GM18499 (cell line): ENCODE measurements at regions not wholly inside any gene's neighbourhood (a gene's known extent, or its start where the extent isn't known, plus 50 kb on each side); places are given as distances from the start of the nearest gene placed in this dataset.

ENCODE experiments used
- ATAC-seq: cut with Tn5 transposase; IDR thresholded peaks from one replicate; pipeline ENCODE4 v1.9.1; 2021; ENCODE audit warnings: moderate number of reproducible peaks; ENCODE audit not compliant: insufficient read depth, unreplicated experiment

DNA sequence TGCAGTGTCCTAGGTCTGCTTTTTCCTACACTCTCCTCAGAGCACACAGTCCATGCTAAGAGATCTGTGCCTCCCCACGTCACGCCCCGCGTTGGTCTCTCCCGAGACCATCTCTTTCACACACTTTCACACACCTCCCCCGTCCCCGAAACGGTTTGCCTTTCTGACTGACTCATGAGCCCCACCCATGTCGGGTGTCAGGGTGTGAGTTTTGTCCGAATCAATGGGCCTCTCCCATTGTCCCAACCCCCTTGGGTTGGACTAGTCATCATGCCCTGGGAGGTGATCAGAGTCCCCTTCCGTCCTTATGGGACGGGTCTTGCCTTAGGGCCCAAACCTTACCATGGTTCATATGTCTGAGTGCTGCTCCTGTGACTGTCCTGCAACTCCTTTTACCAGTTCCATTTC is 214.0 kb upstream of the HTR2A start:
- no peak for ATAC-seq

GRCh38 chr13:47110141-47110540 is 213.3 kb upstream of the HTR2A start:
- ATAC-seq: no peak

DNA sequence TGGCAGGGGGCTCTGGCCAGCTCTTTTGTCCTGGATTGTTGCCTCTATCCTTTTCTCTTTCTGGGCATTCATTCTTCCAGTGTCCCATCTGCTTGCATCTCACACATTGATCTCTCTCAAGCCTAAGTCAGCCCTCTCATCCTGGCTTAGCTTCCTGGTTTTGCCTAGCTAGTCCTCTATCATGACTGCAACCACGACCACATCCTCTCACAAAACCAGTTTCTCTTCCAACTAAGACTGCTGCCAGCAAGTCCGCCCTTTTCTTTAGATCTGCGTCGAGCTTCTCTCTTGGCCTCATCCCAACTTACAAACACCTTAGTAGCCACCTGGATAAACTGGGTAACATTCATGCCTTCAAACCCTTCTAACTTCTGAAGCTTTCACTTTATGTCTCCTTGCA is 212.2 kb upstream of the HTR2A start:
- no peak for ATAC-seq

DNA sequence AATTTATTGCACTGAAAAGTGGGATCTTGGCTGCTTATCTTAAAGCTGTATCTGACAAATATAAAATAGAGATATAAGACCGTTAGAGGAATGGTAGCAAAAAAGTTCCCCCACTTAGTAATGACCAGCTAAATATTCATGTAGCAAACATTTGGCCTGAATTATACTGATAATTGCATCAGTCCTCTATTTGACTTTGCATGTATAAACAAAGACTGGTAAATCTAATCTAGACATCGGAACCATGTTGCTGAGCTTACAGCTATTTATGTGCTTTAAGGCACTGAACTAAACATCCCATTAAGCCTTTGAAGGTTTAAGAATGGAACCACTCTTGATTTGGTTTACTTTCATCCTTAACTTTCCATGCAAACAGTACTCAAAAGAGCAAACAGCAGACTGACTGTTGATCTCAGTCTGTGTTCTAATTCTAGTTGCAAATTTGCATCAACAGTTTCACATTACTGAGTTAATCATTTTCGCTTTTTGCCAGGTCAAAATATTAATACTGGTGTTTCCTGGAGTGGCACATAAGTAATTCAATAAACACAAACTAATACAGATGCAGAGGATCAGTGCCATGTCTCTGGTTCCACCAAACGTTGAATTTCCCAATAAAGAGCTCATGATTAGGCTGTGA is 203.5 kb upstream of the HTR2A start:
- ATAC-seq: peak; percentile 81

- peak; percentile 85 for ATAC-seq
These were observed 198.0 kb upstream of the HTR2A start for GRCh38 chr13:47094734-47095434.

GRCh38 chr13:47092202-47092601 is 195.3 kb upstream of the HTR2A start:
- ATAC-seq: no peak

DNA sequence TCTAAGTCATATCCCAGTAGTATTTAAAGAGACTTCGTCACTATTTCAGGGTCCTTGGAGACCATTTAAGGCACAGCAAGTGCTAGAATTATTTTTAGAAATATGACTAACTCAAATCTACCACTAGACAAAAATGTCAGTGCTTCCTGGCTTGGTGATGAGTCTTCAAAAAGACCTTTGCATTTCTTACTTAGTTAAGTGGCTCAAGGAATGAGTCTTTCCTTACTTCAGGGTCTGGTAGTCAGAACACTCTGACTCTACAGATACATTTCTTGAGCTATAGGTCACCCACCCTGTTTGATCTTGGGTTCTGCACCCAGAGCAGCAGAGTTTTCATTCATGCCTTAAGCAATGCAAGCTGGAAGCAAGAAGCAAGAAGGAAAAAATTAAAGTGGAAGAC is 191.0 kb upstream of the HTR2A start:
- no peak for ATAC-seq

- no peak for ATAC-seq
These were observed 190.4 kb upstream of the HTR2A start for GRCh38 chr13:47087241-47087640.

GRCh38 chr13:47085346-47085745 is 188.5 kb upstream of the HTR2A start:
- no peak for ATAC-seq

- no peak for ATAC-seq
These were observed 185.0 kb upstream of the HTR2A start for GRCh38 chr13:47081850-47082249.

GRCh38 chr13:47081246-47081645 is 184.4 kb upstream of the HTR2A start:
- ATAC-seq: no peak

- no peak for ATAC-seq
These were observed 183.8 kb upstream of the HTR2A start for GRCh38 chr13:47080621-47081020.

GRCh38 chr13:47076500-47076899 is 179.6 kb upstream of the HTR2A start:
- ATAC-seq: no peak

GRCh38 chr13:47069133-47069532 is 172.3 kb upstream of the HTR2A start:
- ATAC-seq: no peak

DNA sequence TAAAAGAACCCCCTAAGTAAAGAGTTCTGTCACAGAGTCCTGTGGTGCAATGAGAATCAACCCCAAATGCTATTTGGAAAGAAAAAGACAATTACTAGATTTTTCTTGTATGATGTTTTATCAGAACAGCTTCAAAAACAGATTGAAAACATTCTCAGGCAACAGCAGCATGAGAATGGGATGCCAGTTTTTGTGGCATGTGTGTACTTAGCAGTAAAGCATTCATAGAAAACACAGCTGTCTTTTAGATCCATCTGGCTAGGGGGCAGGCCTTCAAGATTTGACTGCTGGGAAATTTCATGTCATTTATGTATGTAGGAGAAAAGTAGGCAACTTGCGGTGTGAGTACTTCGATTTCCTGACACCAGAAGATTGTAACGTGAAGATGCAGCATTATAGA is 170.5 kb upstream of the HTR2A start:
- ATAC-seq: no peak

DNA sequence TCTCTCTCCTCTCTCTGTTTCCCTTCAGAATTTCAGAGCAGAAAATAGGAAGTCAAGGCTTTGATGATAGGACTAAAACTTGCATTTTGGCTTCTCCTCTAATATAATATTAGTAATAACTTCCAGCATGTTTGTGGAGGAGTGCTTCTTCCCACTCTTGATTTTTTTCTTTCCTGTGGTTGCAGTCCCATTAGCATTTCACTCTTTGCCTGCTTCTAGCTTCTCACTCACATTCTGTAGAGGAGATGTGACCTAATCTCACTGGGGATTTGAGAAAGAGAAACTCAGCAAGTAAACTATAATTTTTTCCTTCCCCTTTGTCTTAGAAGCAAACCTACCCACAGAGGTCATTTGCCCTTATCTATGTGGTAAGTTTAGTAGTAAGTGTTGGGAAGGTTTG is 169.4 kb upstream of the HTR2A start:
- no peak for ATAC-seq

DNA sequence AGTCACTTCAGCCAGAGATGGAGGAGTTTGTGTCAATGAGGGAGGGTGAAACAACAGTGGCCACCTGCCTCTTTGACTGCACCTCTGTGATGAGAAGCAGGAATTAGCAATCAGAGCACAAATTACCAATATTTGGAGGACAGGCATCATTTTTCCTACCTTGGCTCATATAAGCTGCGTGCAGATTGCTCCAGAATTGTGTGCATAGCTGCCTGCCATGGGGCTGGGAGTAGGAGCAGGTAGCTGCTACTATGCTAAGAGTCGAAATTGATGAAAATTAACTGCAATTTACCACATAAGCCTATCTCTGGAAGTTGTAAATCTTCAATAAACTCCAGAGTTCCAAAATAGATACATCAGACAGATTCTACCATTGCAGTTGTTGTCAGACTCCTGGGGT is 167.5 kb upstream of the HTR2A start:
- no peak for ATAC-seq

DNA sequence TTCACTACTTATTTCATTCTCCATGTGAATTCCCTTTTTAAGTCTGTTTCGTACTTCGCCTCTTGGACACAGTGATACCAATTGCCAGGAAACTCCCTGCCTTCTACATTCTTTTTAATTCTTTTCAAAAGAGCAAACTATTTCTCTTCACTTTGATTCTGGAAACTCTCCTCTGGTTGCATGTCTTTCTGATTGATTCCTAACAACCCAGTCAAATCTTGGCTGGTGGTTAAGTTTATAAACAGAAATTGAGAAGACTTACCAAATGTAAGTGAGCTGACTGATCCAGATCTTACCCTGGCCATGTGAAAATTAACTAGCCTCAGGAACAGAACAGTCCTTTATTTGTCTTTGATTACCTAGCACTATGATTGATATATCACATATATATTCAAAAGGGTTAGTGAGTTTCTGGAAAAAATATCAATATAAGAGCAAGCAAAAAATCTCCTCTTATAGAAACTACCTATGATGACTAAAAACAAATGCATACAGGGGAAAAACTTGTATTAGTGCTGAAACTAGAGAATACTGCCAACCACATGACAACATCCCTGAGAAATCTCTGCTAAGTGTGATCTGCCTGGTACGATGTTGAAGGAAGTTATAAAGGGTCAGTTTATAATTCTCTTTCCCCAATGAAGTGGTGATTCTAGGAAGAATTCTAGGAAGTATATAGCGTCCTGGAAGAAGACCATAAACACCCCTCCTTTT is 152.6 kb upstream of the HTR2A start:
- ATAC-seq: no peak

- ATAC-seq: no peak
These were observed 149.9 kb upstream of the HTR2A start for GRCh38 chr13:47046706-47047105.

- no peak for ATAC-seq
These were observed 148.0 kb upstream of the HTR2A start for GRCh38 chr13:47044842-47045241.

- ATAC-seq: no peak
These were observed 142.3 kb upstream of the HTR2A start for GRCh38 chr13:47039106-47039505.

DNA sequence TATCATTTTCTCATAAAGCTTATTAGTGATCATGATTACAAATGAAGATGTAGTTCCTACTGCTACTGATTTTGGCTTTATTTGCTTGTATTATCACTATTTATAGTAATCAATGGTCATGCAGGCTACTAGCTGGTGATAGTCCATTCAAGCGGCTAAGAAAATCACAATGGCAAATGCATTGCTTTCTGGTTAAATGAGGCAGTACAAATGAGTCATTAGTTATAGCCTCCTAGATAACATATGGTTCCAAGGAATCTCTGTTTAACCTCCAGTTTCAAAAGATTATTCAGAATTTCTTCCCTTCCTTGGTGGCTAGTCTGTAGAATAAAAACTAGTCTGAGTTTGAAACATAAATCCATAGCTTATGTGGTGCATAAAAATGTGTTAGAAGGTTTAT is 141.3 kb upstream of the HTR2A start:
- ATAC-seq: no peak
